ENCODE measurements at regions not wholly inside any gene's neighbourhood (a gene's known extent, or its start where the extent isn't known, plus 50 kb on each side); places are given as distances from the start of the nearest gene placed in this dataset.

DNA sequence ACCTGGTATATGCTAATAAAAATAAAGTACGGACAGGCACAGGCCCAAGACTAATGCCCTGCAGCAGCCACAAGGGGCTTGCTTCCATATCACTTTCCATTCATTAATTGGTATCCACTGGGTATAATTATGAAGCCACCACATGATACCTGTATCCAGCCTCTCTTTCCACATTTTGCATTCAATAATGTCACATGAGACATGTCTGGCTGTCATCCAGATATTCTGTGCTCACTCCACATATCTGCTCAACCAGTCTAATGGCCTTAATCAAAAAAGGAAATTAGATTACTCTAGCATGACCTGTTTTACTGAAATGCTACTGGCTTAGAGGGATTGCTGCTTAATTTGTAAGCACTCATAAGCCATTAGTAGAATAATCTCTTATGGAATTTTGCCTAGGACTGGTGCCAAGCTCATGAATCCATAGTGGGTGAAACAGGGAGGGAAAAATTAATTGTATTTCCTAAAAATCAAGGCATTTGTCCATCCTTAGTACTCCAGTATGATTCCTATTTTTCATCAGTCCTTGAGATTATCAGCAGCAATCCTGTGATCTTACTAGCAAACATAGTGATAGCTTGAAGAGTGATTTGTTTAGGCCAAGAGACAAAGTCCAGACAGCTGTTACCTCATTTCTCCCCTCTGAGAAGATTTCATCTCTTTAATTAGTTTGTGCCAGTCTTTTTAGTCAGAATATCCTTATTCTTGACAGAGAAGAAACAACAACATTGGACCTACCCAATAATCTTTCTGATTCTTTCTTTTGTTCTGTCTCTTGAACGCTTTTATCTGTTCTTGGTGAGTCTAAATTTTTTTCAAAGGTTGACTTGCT is 119.2 kb upstream of the ABCA1 start:
- intact Hi-C loops (cut with micrococcal nuclease): no loop called here
- H3K4me2 ChIP-seq (replicated peaks; ENCODE audit: extremely low read depth, low read length, poor library complexity, severe bottlenecking): no peak overlapping the region
- H3K36me3 Mint-ChIP-seq: peaks cover 0 to 2% of the 10 kb centered on the region in 2 donors
- H3K36me3 ChIP-seq (replicated peaks in 1 of 2; ENCODE audit: control insufficient read depth in 1 of 2, insufficient read depth in 2 of 2, low read length in 2 of 2): no peaks in the 10 kb centered on the region
- no peak overlapping the region for H3K9ac ChIP-seq (ENCODE audit: insufficient read depth, low read length, poor library complexity, severe bottlenecking)
- H4K20me1 ChIP-seq (ENCODE audit: insufficient read depth, low read length): no peaks in the 10 kb centered on the region
- TF ChIP-seq CTCF (IDR thresholded peaks at IDR 0.05): no peak
- H3K4me3 Mint-ChIP-seq: no peak overlapping the region
- no peaks in the 10 kb centered on the region for H3K79me2 ChIP-seq (ENCODE audit: insufficient read depth, low read length)
- peaks cover 26% of the 10 kb centered on the region for H3K4me1 Mint-ChIP-seq
- no peak for DNase-seq
- no peaks in the 10 kb centered on the region for H3K27me3 Mint-ChIP-seq (ENCODE audit: low read depth in 3 of 3)
- WGBS (ENCODE audit: insufficient coverage): no CpG with 5 or more reads among the region's 2 CpGs
- no peaks in the 10 kb centered on the region for H3K27me3 ChIP-seq (ENCODE audit: control insufficient read depth in 2 of 2, insufficient read depth in 2 of 2, low read length in 2 of 2)
- no peak overlapping the region for H3K4me3 ChIP-seq (replicated peaks in 1 of 3; ENCODE audit: low read depth in 2 of 3, low read length in 3 of 3)
- no peak overlapping the region for H3K27ac ChIP-seq (ENCODE audit: low read depth in 1 of 2, low read length in 2 of 2)
- H3K9me3 Mint-ChIP-seq: no peaks in the 10 kb centered on the region
- no peaks in the 10 kb centered on the region for H3K9me3 ChIP-seq (replicated peaks in 1 of 2; ENCODE audit: control insufficient read depth in 1 of 2, insufficient read depth in 1 of 2, low read length in 2 of 2)
- H3K27ac Mint-ChIP-seq: no peak overlapping the region
- H2AFZ ChIP-seq (ENCODE audit: insufficient read depth, low read depth, low read length, poor library complexity, severe bottlenecking): no peak overlapping the region
- H3K4me1 ChIP-seq (ENCODE audit: control insufficient read depth in 1 of 2, insufficient read depth in 2 of 2, low read length in 2 of 2): peaks cover 21 to 27% of the 10 kb centered on the region in 2 donors

DNA sequence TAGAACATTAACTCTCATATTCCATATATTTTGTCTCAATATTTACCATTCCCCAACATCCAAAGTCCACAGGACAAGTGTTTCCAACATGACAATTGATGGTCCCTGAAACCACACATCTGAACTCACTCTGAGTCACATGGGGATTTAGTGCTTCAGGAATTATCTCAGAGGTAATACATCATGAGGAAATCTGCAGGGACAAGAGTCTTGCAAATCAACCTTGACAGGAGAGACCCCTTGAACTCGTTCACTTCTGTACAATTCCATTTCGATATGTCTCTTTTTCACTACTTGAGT is 119.7 kb upstream of the ABCA1 start:
- Mint-ChIP-seq H3K4me1 (peaks cover 27% of the 10 kb centered on the region), H3K4me3 (no peak overlapping the region), H3K27me3 (ENCODE audit: low read depth in 3 of 3) (peaks cover 0 to 1% (median 0%) of the 10 kb centered on the region in 3 donors), H3K9me3 (no peaks in the 10 kb centered on the region), H3K27ac (no peak overlapping the region), H3K36me3 (peaks cover 0 to 2% of the 10 kb centered on the region in 2 donors)
- H3K27me3 ChIP-seq (ENCODE audit: control insufficient read depth in 2 of 2, insufficient read depth in 2 of 2, low read length in 2 of 2): no peaks in the 10 kb centered on the region
- no peak overlapping the region for H3K4me2 ChIP-seq (replicated peaks; ENCODE audit: extremely low read depth, low read length, poor library complexity, severe bottlenecking)
- intact Hi-C loops (cut with micrococcal nuclease): no loop called here
- WGBS (ENCODE audit: insufficient coverage): no CpG with 5 or more reads among the region's 2 CpGs
- no peak overlapping the region for H3K9ac ChIP-seq (ENCODE audit: insufficient read depth, low read length, poor library complexity, severe bottlenecking)
- H3K79me2 ChIP-seq (ENCODE audit: insufficient read depth, low read length): no peaks in the 10 kb centered on the region
- H3K4me3 ChIP-seq (replicated peaks in 1 of 3; ENCODE audit: low read depth in 2 of 3, low read length in 3 of 3): no peak overlapping the region
- no peak for TF ChIP-seq CTCF (IDR thresholded peaks at IDR 0.05)
- no peaks in the 10 kb centered on the region for H3K9me3 ChIP-seq (replicated peaks in 1 of 2; ENCODE audit: control insufficient read depth in 1 of 2, insufficient read depth in 1 of 2, low read length in 2 of 2)
- no peak for DNase-seq
- H3K36me3 ChIP-seq (replicated peaks in 1 of 2; ENCODE audit: control insufficient read depth in 1 of 2, insufficient read depth in 2 of 2, low read length in 2 of 2): no peaks in the 10 kb centered on the region
- no peaks in the 10 kb centered on the region for H4K20me1 ChIP-seq (ENCODE audit: insufficient read depth, low read length)
- no peak overlapping the region for H3K27ac ChIP-seq (ENCODE audit: low read depth in 1 of 2, low read length in 2 of 2)
- no peak overlapping the region for H2AFZ ChIP-seq (ENCODE audit: insufficient read depth, low read depth, low read length, poor library complexity, severe bottlenecking)
- H3K4me1 ChIP-seq (ENCODE audit: control insufficient read depth in 1 of 2, insufficient read depth in 2 of 2, low read length in 2 of 2): peaks cover 26 to 32% of the 10 kb centered on the region in 2 donors

All from CD14-positive monocyte (primary cell).